Midbrain (tissue), 1 donor: ENCODE measurements at regions not wholly inside any gene's neighbourhood (a gene's known extent, or its start where the extent isn't known, plus 50 kb on each side); places are given as distances from the start of the nearest gene placed in this dataset.
"Not testable (repeated sequence)": the region's sequence is repeated elsewhere in the genome, so short reads cannot be mapped to it uniquely, and the experiment has no call there.

Experiments
- DNase-seq: peaks from one replicate; lab custom pipeline; 2025; lab: John Stamatoyannopoulos, UW

GRCh38 chr4:180994722-180995121 lies 1248.5 kb upstream of the TENM3 start:
- no peak for DNase-seq

GRCh38 chr4:180999217-180999616 lies 1244.0 kb upstream of the TENM3 start:
- DNase-seq: no peak

- no peak for DNase-seq
Measured at GRCh38 chr4:181004056-181004455, 1239.1 kb upstream of the TENM3 start.

- no peak for DNase-seq
Measured at GRCh38 chr4:181006499-181007260, 1236.5 kb upstream of the TENM3 start.

GRCh38 chr4:181007751-181008150 lies 1235.5 kb upstream of the TENM3 start:
- no peak for DNase-seq

GRCh38 chr4:181008164-181008563 lies 1235.0 kb upstream of the TENM3 start:
- DNase-seq: no peak

GRCh38 chr4:181013162-181013561 lies 1230.0 kb upstream of the TENM3 start:
- DNase-seq: no peak

- no peak for DNase-seq
Measured at GRCh38 chr4:181017038-181017437, 1226.2 kb upstream of the TENM3 start.

- no peak for DNase-seq
Measured at GRCh38 chr4:181018472-181018871, 1224.7 kb upstream of the TENM3 start.

GRCh38 chr4:181018913-181019312 lies 1224.3 kb upstream of the TENM3 start:
- no peak for DNase-seq

GRCh38 chr4:181020456-181020855 lies 1222.7 kb upstream of the TENM3 start:
- no peak for DNase-seq

GRCh38 chr4:181021213-181021612 lies 1222.0 kb upstream of the TENM3 start:
- no peak for DNase-seq

- not testable (repeated sequence) for DNase-seq
Measured at GRCh38 chr4:181030135-181030921, 1212.9 kb upstream of the TENM3 start.

- no peak for DNase-seq
Measured at GRCh38 chr4:181030961-181031360, 1212.2 kb upstream of the TENM3 start.

- no peak for DNase-seq
Measured at GRCh38 chr4:181043486-181043885, 1199.7 kb upstream of the TENM3 start.

- DNase-seq: no peak
Measured at GRCh38 chr4:181046809-181047208, 1196.4 kb upstream of the TENM3 start.

- DNase-seq: no peak
Measured at GRCh38 chr4:181051931-181052330, 1191.3 kb upstream of the TENM3 start.

- DNase-seq: no peak
Measured at GRCh38 chr4:181061787-181062186, 1181.4 kb upstream of the TENM3 start.

GRCh38 chr4:181063212-181063611 lies 1180.0 kb upstream of the TENM3 start:
- DNase-seq: no peak

GRCh38 chr4:181077341-181077740 lies 1165.9 kb upstream of the TENM3 start:
- no peak for DNase-seq

- DNase-seq: no peak
Measured at GRCh38 chr4:181078196-181078595, 1165.0 kb upstream of the TENM3 start.

- DNase-seq: no peak
Measured at GRCh38 chr4:181083757-181084361, 1159.3 kb upstream of the TENM3 start.

GRCh38 chr4:181085557-181085956 lies 1157.6 kb upstream of the TENM3 start:
- DNase-seq: no peak
